Tibial artery (tissue), 4 donors: ENCODE measurements at regions not wholly inside any gene's neighbourhood (a gene's known extent, or its start where the extent isn't known, plus 50 kb on each side); places are given as distances from the start of the nearest gene placed in this dataset.

Experiments used
- DNase-seq, 2 donors: peaks; one replicate each; pipeline ENCODE4 v3.0.0-alpha.2; 2019
- H3K27ac ChIP-seq, 2 donors: fragments of 200-600 bp; sonication (generic) in 1 of 2; 1 replicate in 1 of 2; 2 replicates in 1 of 2; pipeline ENCODE4 v1.5.1; 2018 to 2019; ENCODE audit warnings: mild to moderate bottlenecking in 1 of 2
- H3K27me3 ChIP-seq, 2 donors: fragments of 200-600 bp; sonication (generic) in 1 of 2; one replicate each; pipeline versions ENCODE4 v1.5.1 to v1.6.0; 2016 to 2019
- H3K36me3 ChIP-seq, 3 donors: fragments of 200-600 bp; sonication (generic) in 2 of 3; one replicate each; pipeline ENCODE4 v1.5.1; 2016 to 2019; ENCODE audit warnings: mild to moderate bottlenecking in 2 of 3
- H3K4me1 ChIP-seq, 4 donors: fragments of 200-600 bp; sonication (generic) in 2 of 4; 1 replicate in 3 of 4; 2 replicates in 1 of 4; pipeline ENCODE4 v1.5.1; 2016 to 2019
- H3K4me3 ChIP-seq, 2 donors: fragments of 200-600 bp; sonication (generic) in 1 of 2; 1 replicate in 1 of 2; 2 replicates in 1 of 2; pipeline ENCODE4 v1.5.1; 2018 to 2019; ENCODE audit warnings: mild to moderate bottlenecking in 2 of 2
- H3K9me3 ChIP-seq, 3 donors: fragments of 200-600 bp; sonication (generic) in 1 of 3; one replicate each; pipeline ENCODE4 v1.5.1; 2016 to 2019
- CTCF ChIP-seq, 2 experiments: fragments of 200-600 bp in 1 of 2; fragments of 450-650 bp in 1 of 2; IDR thresholded peaks; one replicate each; pipeline ENCODE4 v1.5.1; 2017 to 2019; ENCODE audit warnings: antibody characterized with exemption in 2 of 2, mild to moderate bottlenecking in 1 of 2, moderate library complexity in 1 of 2
- intact Hi-C: fragments of 100-400 bp; cut with DNase I; formaldehyde crosslinking; loops from one replicate; pipeline ENCODE4 v1.15.0; 2023; ENCODE audit warnings: low total_unique reads

GRCh38 chrX:121782976-121783375 lies 735.6 kb downstream of the GLUD2 start:
- no peaks in the 10 kb centered on the region for H3K27me3 ChIP-seq
- no peaks in the 10 kb centered on the region for H3K4me1 ChIP-seq

GRCh38 chrX:121802881-121803412 lies 755.5 kb downstream of the GLUD2 start:
- H3K27me3 ChIP-seq = no peaks in the 10 kb centered on the region
- no peak for DNase-seq
- no peak overlapping the region for H3K27ac ChIP-seq
- H3K4me1 ChIP-seq = no peaks in the 10 kb centered on the region
- no peak for TF ChIP-seq CTCF (IDR thresholded peaks at IDR 0.05)
- H3K9me3 ChIP-seq = no peaks in the 10 kb centered on the region
- intact Hi-C loops = no loop called here
- H3K4me3 ChIP-seq = no peak overlapping the region
- no peaks in the 10 kb centered on the region for H3K36me3 ChIP-seq

More at GRCh38 chrX:121782976-121783375, 735.6 kb downstream of the GLUD2 start:
- intact Hi-C loops = no loop called here
- peaks cover 0 to 3% (median 0%) of the 10 kb centered on the region in 3 donors for H3K9me3 ChIP-seq
- no peak overlapping the region for H3K27ac ChIP-seq
- no peak for TF ChIP-seq CTCF (IDR thresholded peaks at IDR 0.05)
- DNase-seq = no peak
- H3K36me3 ChIP-seq = no peaks in the 10 kb centered on the region
- no peak overlapping the region for H3K4me3 ChIP-seq

- TF ChIP-seq CTCF (IDR thresholded peaks at IDR 0.05) = no peak
- H3K36me3 ChIP-seq = no peaks in the 10 kb centered on the region
- H3K27me3 ChIP-seq = no peaks in the 10 kb centered on the region
- intact Hi-C loops = no loop called here
- no peak overlapping the region for H3K27ac ChIP-seq
- no peak overlapping the region for H3K4me3 ChIP-seq
- no peaks in the 10 kb centered on the region for H3K9me3 ChIP-seq
- DNase-seq = no peak
- H3K4me1 ChIP-seq = no peaks in the 10 kb centered on the region
Measured at GRCh38 chrX:121823406-121823805, 776.0 kb downstream of the GLUD2 start.

- Histone ChIP-seq H3K27ac (no peak overlapping the region), H3K9me3 (no peaks in the 10 kb centered on the region), H3K4me3 (no peak overlapping the region), H3K27me3 (no peaks in the 10 kb centered on the region), H3K4me1 (no peaks in the 10 kb centered on the region), H3K36me3 (no peaks in the 10 kb centered on the region)
- intact Hi-C loops = no loop called here
- TF ChIP-seq CTCF (IDR thresholded peaks at IDR 0.05) = no peak
- DNase-seq = no peak
Measured at GRCh38 chrX:121831601-121832000, 784.2 kb downstream of the GLUD2 start.

- H3K27me3 ChIP-seq = no peaks in the 10 kb centered on the region
- intact Hi-C loops = no loop called here
- H3K4me3 ChIP-seq = no peak overlapping the region
- H3K36me3 ChIP-seq = no peaks in the 10 kb centered on the region
- TF ChIP-seq CTCF (IDR thresholded peaks at IDR 0.05) = no peak
- H3K4me1 ChIP-seq = no peaks in the 10 kb centered on the region
- DNase-seq = no peak
- H3K9me3 ChIP-seq = no peaks in the 10 kb centered on the region
- H3K27ac ChIP-seq = no peak overlapping the region
Measured at GRCh38 chrX:121832446-121832845, 785.0 kb downstream of the GLUD2 start.

- no peaks in the 10 kb centered on the region for H3K9me3 ChIP-seq
- H3K27ac ChIP-seq = no peak overlapping the region
- no peaks in the 10 kb centered on the region for H3K4me1 ChIP-seq
- intact Hi-C loops = no loop called here
- no peak overlapping the region for H3K4me3 ChIP-seq
- H3K27me3 ChIP-seq = no peaks in the 10 kb centered on the region
- H3K36me3 ChIP-seq = no peaks in the 10 kb centered on the region
- no peak for DNase-seq
- TF ChIP-seq CTCF (IDR thresholded peaks at IDR 0.05) = no peak
Measured at GRCh38 chrX:121836000-121836399, 788.6 kb downstream of the GLUD2 start.
